ENCODE measurements at regions not wholly inside any gene's neighbourhood (a gene's known extent, or its start where the extent isn't known, plus 50 kb on each side); places are given as distances from the start of the nearest gene placed in this dataset.

GRCh38 chr14:40887912-40888311 lies 718.8 kb upstream of the LRFN5 start:
- no peak overlapping the region for H3K27ac ChIP-seq (ENCODE audit: low read length)
- H3K36me3 ChIP-seq (ENCODE audit: insufficient read depth, low read depth, low read length): no peaks in the 10 kb centered on the region
- H3K4me1 ChIP-seq (ENCODE audit: insufficient read depth, low read length): no peaks in the 10 kb centered on the region
- no peak overlapping the region for H3K4me3 ChIP-seq (ENCODE audit: low read length)
- no peaks in the 10 kb centered on the region for H3K9me3 ChIP-seq (ENCODE audit: insufficient read depth, low read depth, low read length)
- no peak overlapping the region for H3K9ac ChIP-seq (ENCODE audit: low read depth, low read length)
- H3K27me3 ChIP-seq (ENCODE audit: insufficient read depth, low read length): no peaks in the 10 kb centered on the region

- Histone ChIP-seq H3K9ac (ENCODE audit: low read depth, low read length) (no peak overlapping the region), H3K9me3 (ENCODE audit: insufficient read depth, low read depth, low read length) (peaks cover 1% of the 10 kb centered on the region; the same call in 1 of the 2 replicates), H3K36me3 (ENCODE audit: insufficient read depth, low read depth, low read length) (no peaks in the 10 kb centered on the region), H3K4me3 (ENCODE audit: low read length) (no peak overlapping the region), H3K27me3 (ENCODE audit: insufficient read depth, low read length) (no peaks in the 10 kb centered on the region), H3K4me1 (ENCODE audit: insufficient read depth, low read length) (no peaks in the 10 kb centered on the region), H3K27ac (ENCODE audit: low read length) (no peak overlapping the region)
These were observed 736.4 kb upstream of the LRFN5 start for GRCh38 chr14:40870252-40870651.

GRCh38 chr14:40859055-40859454 lies 747.6 kb upstream of the LRFN5 start:
- Histone ChIP-seq H3K4me1 (ENCODE audit: insufficient read depth, low read length) (no peaks in the 10 kb centered on the region), H3K27me3 (ENCODE audit: insufficient read depth, low read length) (no peaks in the 10 kb centered on the region), H3K36me3 (ENCODE audit: insufficient read depth, low read depth, low read length) (no peaks in the 10 kb centered on the region), H3K9ac (ENCODE audit: low read depth, low read length) (no peak overlapping the region), H3K27ac (ENCODE audit: low read length) (no peak overlapping the region), H3K9me3 (ENCODE audit: insufficient read depth, low read depth, low read length) (peaks cover 8% of the 10 kb centered on the region), H3K4me3 (ENCODE audit: low read length) (no peak overlapping the region)

GRCh38 chr14:40855343-40855742 lies 751.3 kb upstream of the LRFN5 start:
- no peaks in the 10 kb centered on the region for H3K9me3 ChIP-seq (ENCODE audit: insufficient read depth, low read depth, low read length)
- H3K4me3 ChIP-seq (ENCODE audit: low read length): no peak overlapping the region
- H3K9ac ChIP-seq (ENCODE audit: low read depth, low read length): no peak overlapping the region
- H3K4me1 ChIP-seq (ENCODE audit: insufficient read depth, low read length): no peaks in the 10 kb centered on the region
- no peak overlapping the region for H3K27ac ChIP-seq (ENCODE audit: low read length)
- no peaks in the 10 kb centered on the region for H3K27me3 ChIP-seq (ENCODE audit: insufficient read depth, low read length)
- H3K36me3 ChIP-seq (ENCODE audit: insufficient read depth, low read depth, low read length): no peaks in the 10 kb centered on the region

- H3K4me1 ChIP-seq (ENCODE audit: insufficient read depth, low read length): no peaks in the 10 kb centered on the region
- no peak overlapping the region for H3K4me3 ChIP-seq (ENCODE audit: low read length)
- no peaks in the 10 kb centered on the region for H3K36me3 ChIP-seq (ENCODE audit: insufficient read depth, low read depth, low read length)
- no peaks in the 10 kb centered on the region for H3K27me3 ChIP-seq (ENCODE audit: insufficient read depth, low read length)
- H3K9me3 ChIP-seq (ENCODE audit: insufficient read depth, low read depth, low read length): no peaks in the 10 kb centered on the region
- H3K9ac ChIP-seq (ENCODE audit: low read depth, low read length): no peak overlapping the region
- H3K27ac ChIP-seq (ENCODE audit: low read length): no peak overlapping the region
These were observed 756.5 kb upstream of the LRFN5 start for GRCh38 chr14:40850191-40850590.

- H3K9me3 ChIP-seq (ENCODE audit: insufficient read depth, low read depth, low read length): no peaks in the 10 kb centered on the region
- H3K4me3 ChIP-seq (ENCODE audit: low read length): no peak overlapping the region
- H3K27me3 ChIP-seq (ENCODE audit: insufficient read depth, low read length): no peaks in the 10 kb centered on the region
- no peaks in the 10 kb centered on the region for H3K4me1 ChIP-seq (ENCODE audit: insufficient read depth, low read length)
- no peak overlapping the region for H3K27ac ChIP-seq (ENCODE audit: low read length)
- no peaks in the 10 kb centered on the region for H3K36me3 ChIP-seq (ENCODE audit: insufficient read depth, low read depth, low read length)
- no peak overlapping the region for H3K9ac ChIP-seq (ENCODE audit: low read depth, low read length)
These were observed 759.2 kb upstream of the LRFN5 start for GRCh38 chr14:40847480-40847879.

- H3K4me3 ChIP-seq (ENCODE audit: low read length): no peak overlapping the region
- H3K9ac ChIP-seq (ENCODE audit: low read depth, low read length): no peak overlapping the region
- H3K36me3 ChIP-seq (ENCODE audit: insufficient read depth, low read depth, low read length): no peaks in the 10 kb centered on the region
- no peaks in the 10 kb centered on the region for H3K27me3 ChIP-seq (ENCODE audit: insufficient read depth, low read length)
- no peaks in the 10 kb centered on the region for H3K4me1 ChIP-seq (ENCODE audit: insufficient read depth, low read length)
- no peaks in the 10 kb centered on the region for H3K9me3 ChIP-seq (ENCODE audit: insufficient read depth, low read depth, low read length)
- no peak overlapping the region for H3K27ac ChIP-seq (ENCODE audit: low read length)
These were observed 763.9 kb upstream of the LRFN5 start for GRCh38 chr14:40842816-40843215.

GRCh38 chr14:40841886-40842285 lies 764.8 kb upstream of the LRFN5 start:
- no peak overlapping the region for H3K9ac ChIP-seq (ENCODE audit: low read depth, low read length)
- H3K27me3 ChIP-seq (ENCODE audit: insufficient read depth, low read length): no peaks in the 10 kb centered on the region
- H3K27ac ChIP-seq (ENCODE audit: low read length): no peak overlapping the region
- no peaks in the 10 kb centered on the region for H3K36me3 ChIP-seq (ENCODE audit: insufficient read depth, low read depth, low read length)
- no peaks in the 10 kb centered on the region for H3K4me1 ChIP-seq (ENCODE audit: insufficient read depth, low read length)
- H3K9me3 ChIP-seq (ENCODE audit: insufficient read depth, low read depth, low read length): no peaks in the 10 kb centered on the region
- no peak overlapping the region for H3K4me3 ChIP-seq (ENCODE audit: low read length)

GRCh38 chr14:40838601-40839000 lies 768.1 kb upstream of the LRFN5 start:
- Histone ChIP-seq H3K27ac (ENCODE audit: low read length) (no peak overlapping the region), H3K4me1 (ENCODE audit: insufficient read depth, low read length) (no peaks in the 10 kb centered on the region), H3K27me3 (ENCODE audit: insufficient read depth, low read length) (no peaks in the 10 kb centered on the region), H3K9me3 (ENCODE audit: insufficient read depth, low read depth, low read length) (no peaks in the 10 kb centered on the region), H3K9ac (ENCODE audit: low read depth, low read length) (no peak overlapping the region), H3K4me3 (ENCODE audit: low read length) (no peak overlapping the region), H3K36me3 (ENCODE audit: insufficient read depth, low read depth, low read length) (no peaks in the 10 kb centered on the region)

- Histone ChIP-seq H3K9me3 (ENCODE audit: insufficient read depth, low read depth, low read length) (no peaks in the 10 kb centered on the region; the same call in 1 of the 2 replicates), H3K36me3 (ENCODE audit: insufficient read depth, low read depth, low read length) (no peaks in the 10 kb centered on the region), H3K27me3 (ENCODE audit: insufficient read depth, low read length) (no peaks in the 10 kb centered on the region), H3K4me3 (ENCODE audit: low read length) (no peak overlapping the region), H3K4me1 (ENCODE audit: insufficient read depth, low read length) (no peaks in the 10 kb centered on the region), H3K27ac (ENCODE audit: low read length) (no peak overlapping the region), H3K9ac (ENCODE audit: low read depth, low read length) (no peak overlapping the region)
These were observed 800.2 kb upstream of the LRFN5 start for GRCh38 chr14:40806471-40806870.

- H3K4me1 ChIP-seq (ENCODE audit: insufficient read depth, low read length): 0 out of 2 replicates have a peak, but pooled peaks cover 5% of the 10 kb centered on the region
- no peaks in the 10 kb centered on the region for H3K9me3 ChIP-seq (ENCODE audit: insufficient read depth, low read depth, low read length)
- no peak overlapping the region for H3K27ac ChIP-seq (ENCODE audit: low read length)
- H3K27me3 ChIP-seq (ENCODE audit: insufficient read depth, low read length): no peaks in the 10 kb centered on the region
- H3K36me3 ChIP-seq (ENCODE audit: insufficient read depth, low read depth, low read length): no peaks in the 10 kb centered on the region
- H3K4me3 ChIP-seq (ENCODE audit: low read length): no peak overlapping the region
- H3K9ac ChIP-seq (ENCODE audit: low read depth, low read length): no peak overlapping the region
These were observed 810.5 kb upstream of the LRFN5 start for GRCh38 chr14:40796168-40796567.

GRCh38 chr14:40784860-40785259 lies 821.8 kb upstream of the LRFN5 start:
- no peak overlapping the region for H3K4me3 ChIP-seq (ENCODE audit: low read length)
- H3K27me3 ChIP-seq (ENCODE audit: insufficient read depth, low read length): no peaks in the 10 kb centered on the region
- H3K27ac ChIP-seq (ENCODE audit: low read length): no peak overlapping the region
- H3K9me3 ChIP-seq (ENCODE audit: insufficient read depth, low read depth, low read length): no peaks in the 10 kb centered on the region; the same call in 1 of the 2 replicates
- no peaks in the 10 kb centered on the region for H3K4me1 ChIP-seq (ENCODE audit: insufficient read depth, low read length)
- H3K9ac ChIP-seq (ENCODE audit: low read depth, low read length): no peak overlapping the region
- H3K36me3 ChIP-seq (ENCODE audit: insufficient read depth, low read depth, low read length): no peaks in the 10 kb centered on the region

- no peak overlapping the region for H3K9ac ChIP-seq (ENCODE audit: low read depth, low read length)
- H3K36me3 ChIP-seq (ENCODE audit: insufficient read depth, low read depth, low read length): no peaks in the 10 kb centered on the region
- no peak overlapping the region for H3K4me3 ChIP-seq (ENCODE audit: low read length)
- no peaks in the 10 kb centered on the region for H3K9me3 ChIP-seq (ENCODE audit: insufficient read depth, low read depth, low read length)
- peaks cover 10% of the 10 kb centered on the region; the same call in 1 of the 2 replicates for H3K4me1 ChIP-seq (ENCODE audit: insufficient read depth, low read length)
- H3K27ac ChIP-seq (ENCODE audit: low read length): no peak overlapping the region
- H3K27me3 ChIP-seq (ENCODE audit: insufficient read depth, low read length): no peaks in the 10 kb centered on the region
These were observed 844.0 kb upstream of the LRFN5 start for GRCh38 chr14:40762685-40763084.
